B cell (primary cell): ENCODE measurements at regions not wholly inside any gene's neighbourhood (a gene's known extent, or its start where the extent isn't known, plus 50 kb on each side); places are given as distances from the start of the nearest gene placed in this dataset.

ENCODE experiments used
- EZH2 ChIP-seq: IDR thresholded peaks from 2 replicates; pipeline ENCODE4 v1.6.1; 2012; ENCODE audit warnings: borderline replicate concordance, low read depth, mild to moderate bottlenecking, moderate library complexity, low read length; ENCODE audit not compliant: insufficient read depth, poor library complexity, severe bottlenecking
- TF ChIP-seq, protein P1 (sequence below): fragments of 200-600 bp; IDR thresholded peaks from one replicate; pipeline ENCODE4 v1.8.0; 2022; ENCODE audit warnings: antibody characterized with exemption, mild to moderate bottlenecking

- TF ChIP-seq, protein P1, sequence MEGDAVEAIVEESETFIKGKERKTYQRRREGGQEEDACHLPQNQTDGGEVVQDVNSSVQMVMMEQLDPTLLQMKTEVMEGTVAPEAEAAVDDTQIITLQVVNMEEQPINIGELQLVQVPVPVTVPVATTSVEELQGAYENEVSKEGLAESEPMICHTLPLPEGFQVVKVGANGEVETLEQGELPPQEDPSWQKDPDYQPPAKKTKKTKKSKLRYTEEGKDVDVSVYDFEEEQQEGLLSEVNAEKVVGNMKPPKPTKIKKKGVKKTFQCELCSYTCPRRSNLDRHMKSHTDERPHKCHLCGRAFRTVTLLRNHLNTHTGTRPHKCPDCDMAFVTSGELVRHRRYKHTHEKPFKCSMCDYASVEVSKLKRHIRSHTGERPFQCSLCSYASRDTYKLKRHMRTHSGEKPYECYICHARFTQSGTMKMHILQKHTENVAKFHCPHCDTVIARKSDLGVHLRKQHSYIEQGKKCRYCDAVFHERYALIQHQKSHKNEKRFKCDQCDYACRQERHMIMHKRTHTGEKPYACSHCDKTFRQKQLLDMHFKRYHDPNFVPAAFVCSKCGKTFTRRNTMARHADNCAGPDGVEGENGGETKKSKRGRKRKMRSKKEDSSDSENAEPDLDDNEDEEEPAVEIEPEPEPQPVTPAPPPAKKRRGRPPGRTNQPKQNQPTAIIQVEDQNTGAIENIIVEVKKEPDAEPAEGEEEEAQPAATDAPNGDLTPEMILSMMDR, result no peak
- no peak for TF ChIP-seq EZH2
Measured at GRCh38 chr2:136410673-136411072, 292.7 kb upstream of the CXCR4 start.
